ENCODE measurements at regions not wholly inside any gene's neighbourhood (a gene's known extent, or its start where the extent isn't known, plus 50 kb on each side); places are given as distances from the start of the nearest gene placed in this dataset.

DNA sequence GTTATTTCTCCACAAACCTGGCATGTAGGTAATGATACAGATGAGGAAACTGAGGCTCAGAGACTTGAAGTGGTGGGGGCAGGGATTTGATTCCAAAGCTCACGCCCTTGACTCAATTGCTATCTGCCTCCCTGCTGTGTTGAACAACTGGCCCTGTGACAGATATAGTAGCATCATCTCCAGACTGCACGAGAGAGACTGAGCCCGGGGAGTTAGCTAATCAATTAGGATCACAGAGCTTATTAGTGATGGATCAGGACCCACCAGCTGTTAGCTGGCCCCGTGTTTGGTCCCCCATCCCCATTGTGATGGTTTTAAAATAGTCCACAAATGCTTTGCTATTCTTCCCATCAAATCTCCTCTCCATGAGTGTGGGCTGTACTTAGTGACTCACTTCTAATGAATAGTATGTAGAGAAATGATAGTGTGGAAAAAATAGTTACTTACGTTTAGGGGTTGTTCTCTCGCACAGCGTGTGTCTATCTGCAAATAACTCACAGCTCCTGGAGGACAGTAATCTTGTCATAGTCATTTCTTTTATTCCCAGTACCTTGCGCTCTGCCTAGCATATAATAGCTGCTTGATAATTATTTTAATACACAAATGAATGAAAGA lies 74.4 kb upstream of the KLF13 start:
- TF ChIP-seq, protein P1, sequence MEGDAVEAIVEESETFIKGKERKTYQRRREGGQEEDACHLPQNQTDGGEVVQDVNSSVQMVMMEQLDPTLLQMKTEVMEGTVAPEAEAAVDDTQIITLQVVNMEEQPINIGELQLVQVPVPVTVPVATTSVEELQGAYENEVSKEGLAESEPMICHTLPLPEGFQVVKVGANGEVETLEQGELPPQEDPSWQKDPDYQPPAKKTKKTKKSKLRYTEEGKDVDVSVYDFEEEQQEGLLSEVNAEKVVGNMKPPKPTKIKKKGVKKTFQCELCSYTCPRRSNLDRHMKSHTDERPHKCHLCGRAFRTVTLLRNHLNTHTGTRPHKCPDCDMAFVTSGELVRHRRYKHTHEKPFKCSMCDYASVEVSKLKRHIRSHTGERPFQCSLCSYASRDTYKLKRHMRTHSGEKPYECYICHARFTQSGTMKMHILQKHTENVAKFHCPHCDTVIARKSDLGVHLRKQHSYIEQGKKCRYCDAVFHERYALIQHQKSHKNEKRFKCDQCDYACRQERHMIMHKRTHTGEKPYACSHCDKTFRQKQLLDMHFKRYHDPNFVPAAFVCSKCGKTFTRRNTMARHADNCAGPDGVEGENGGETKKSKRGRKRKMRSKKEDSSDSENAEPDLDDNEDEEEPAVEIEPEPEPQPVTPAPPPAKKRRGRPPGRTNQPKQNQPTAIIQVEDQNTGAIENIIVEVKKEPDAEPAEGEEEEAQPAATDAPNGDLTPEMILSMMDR (IDR thresholded peaks at IDR 0.05; ENCODE audit: borderline replicate concordance), result no peak
- H3K9me3 ChIP-seq (replicated peaks), result no peaks in the 10 kb centered on the region
- H3K4me1 ChIP-seq, result peaks cover 6% of the 10 kb centered on the region
- H3K4me3 ChIP-seq, result no peak overlapping the region
- no peaks in the 10 kb centered on the region for H3K36me3 ChIP-seq
- DNase-seq, result no peak
- intact Hi-C loops (cut with micrococcal nuclease), result no loop called here
- H3K27ac ChIP-seq (replicated peaks), result no peak overlapping the region
- H3K27me3 ChIP-seq (ENCODE audit: low read depth), result no peaks in the 10 kb centered on the region

DNA sequence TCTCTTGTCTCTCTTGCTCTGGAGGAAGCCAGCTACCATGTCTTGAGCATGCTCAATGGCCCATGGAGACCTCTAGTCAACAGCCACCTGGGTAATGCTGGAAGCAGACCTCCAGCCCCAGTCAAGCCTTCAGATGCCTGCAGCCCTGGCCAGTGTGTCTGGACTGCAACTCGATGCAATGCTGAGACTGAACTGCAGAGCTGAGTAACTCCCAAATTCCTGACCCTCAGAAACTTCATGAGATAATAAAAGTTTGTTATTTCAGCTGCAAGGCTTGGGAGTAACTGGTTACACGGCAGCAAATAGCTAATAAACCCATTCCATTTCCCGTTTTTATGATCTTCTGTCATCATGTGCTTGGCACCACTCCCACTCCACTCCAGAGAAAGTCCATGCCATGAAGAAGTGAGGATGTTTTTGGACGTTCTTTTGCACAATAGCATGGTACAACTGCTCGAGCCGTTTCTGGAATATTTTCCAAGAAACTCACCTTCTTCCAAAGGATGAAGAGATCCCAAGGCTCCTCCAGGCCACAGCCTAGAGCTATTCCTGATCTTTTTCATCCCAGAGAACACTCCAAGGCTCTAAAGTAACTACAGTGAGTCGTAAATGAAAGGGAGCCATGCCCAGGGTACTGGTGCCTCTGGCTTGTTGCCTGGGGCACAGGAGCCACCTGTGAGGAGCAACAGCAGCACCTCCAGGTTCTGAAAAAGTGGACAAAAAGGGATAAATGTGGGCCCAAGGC lies 72.0 kb upstream of the KLF13 start:
- intact Hi-C loops (cut with micrococcal nuclease), result no loop called here
- TF ChIP-seq, protein P1 (IDR thresholded peaks at IDR 0.05; ENCODE audit: borderline replicate concordance), result no peak
- no peak for DNase-seq
- no peak overlapping the region for H3K27ac ChIP-seq (replicated peaks)
- no peak overlapping the region for H3K4me3 ChIP-seq
- no peaks in the 10 kb centered on the region for H3K36me3 ChIP-seq
- peaks cover 6% of the 10 kb centered on the region for H3K4me1 ChIP-seq
- H3K27me3 ChIP-seq (ENCODE audit: low read depth), result no peaks in the 10 kb centered on the region
- no peaks in the 10 kb centered on the region for H3K9me3 ChIP-seq (replicated peaks)

- TF ChIP-seq, protein P1 (IDR thresholded peaks at IDR 0.05; ENCODE audit: borderline replicate concordance), result no peak
- no peak for DNase-seq
- no peaks in the 10 kb centered on the region for H3K9me3 ChIP-seq (replicated peaks)
- H3K4me3 ChIP-seq, result no peak overlapping the region
- H3K27me3 ChIP-seq (ENCODE audit: low read depth), result no peaks in the 10 kb centered on the region
- peaks cover 6% of the 10 kb centered on the region for H3K4me1 ChIP-seq
- no peak overlapping the region for H3K27ac ChIP-seq (replicated peaks)
- no peaks in the 10 kb centered on the region for H3K36me3 ChIP-seq
- intact Hi-C loops (cut with micrococcal nuclease), result no loop called here
Measured at GRCh38 chr15:31255176-31255510, 71.5 kb upstream of the KLF13 start.

DNA sequence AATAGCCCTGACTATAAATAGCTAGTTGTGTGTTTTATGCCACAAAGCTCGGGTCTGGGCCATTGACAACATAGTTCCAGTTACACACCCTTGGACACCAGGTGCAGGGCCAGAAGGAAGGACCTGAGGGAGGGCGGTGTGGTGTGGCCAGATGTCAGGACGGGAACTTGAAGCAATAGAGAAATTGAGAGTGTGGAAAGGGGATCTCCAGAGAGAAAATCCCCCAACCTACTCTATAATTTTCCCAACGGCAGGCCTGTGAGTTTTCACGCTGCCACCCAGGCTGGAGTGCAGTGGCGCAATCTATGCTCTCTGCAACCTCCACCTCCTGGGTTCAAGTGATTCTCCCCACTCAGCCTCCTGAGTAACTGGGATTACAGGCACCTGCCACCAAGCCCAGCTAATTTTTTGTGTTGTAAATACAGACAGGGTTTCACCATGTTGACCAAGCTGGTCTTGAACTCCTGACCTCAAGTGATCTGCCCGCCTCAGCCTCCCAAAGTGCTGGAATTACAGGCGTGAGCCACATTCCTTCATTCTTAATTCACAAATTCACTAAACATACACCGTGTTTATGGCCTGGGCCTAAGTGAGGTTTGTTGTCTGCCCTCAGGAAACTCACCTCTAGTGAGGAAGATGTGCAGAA lies 70.8 kb upstream of the KLF13 start:
- Histone ChIP-seq H3K36me3 (no peaks in the 10 kb centered on the region), H3K9me3 (replicated peaks) (no peaks in the 10 kb centered on the region), H3K4me1 (peaks cover 6% of the 10 kb centered on the region), H3K27ac (replicated peaks) (no peak overlapping the region), H3K27me3 (ENCODE audit: low read depth) (no peaks in the 10 kb centered on the region), H3K4me3 (no peak overlapping the region)
- intact Hi-C loops (cut with micrococcal nuclease), result no loop called here
- DNase-seq, result no peak
- TF ChIP-seq, protein P1 (IDR thresholded peaks at IDR 0.05; ENCODE audit: borderline replicate concordance), result no peak

GRCh38 chr15:31256378-31257265 lies 70.0 kb upstream of the KLF13 start:
- DNase-seq, result no peak
- TF ChIP-seq, protein P1 (IDR thresholded peaks at IDR 0.05; ENCODE audit: borderline replicate concordance), result no peak
- H3K27ac ChIP-seq (replicated peaks), result no peak overlapping the region
- no peaks in the 10 kb centered on the region for H3K9me3 ChIP-seq (replicated peaks)
- H3K27me3 ChIP-seq (ENCODE audit: low read depth), result no peaks in the 10 kb centered on the region
- no peaks in the 10 kb centered on the region for H3K36me3 ChIP-seq
- intact Hi-C loops (cut with micrococcal nuclease), result no loop called here
- no peak overlapping the region for H3K4me3 ChIP-seq
- peaks cover 6% of the 10 kb centered on the region for H3K4me1 ChIP-seq

Measured in left ventricle myocardium inferior (tissue), 1 donor.